IPS DF 6.9 (cell line): ENCODE measurements at regions not wholly inside any gene's neighbourhood (a gene's known extent, or its start where the extent isn't known, plus 50 kb on each side); places are given as distances from the start of the nearest gene placed in this dataset.

Experiments used
- DNase-seq: peaks from one replicate; pipeline ENCODE4 v3.0.0-alpha.2; 2013; ENCODE audit warnings: low read depth, low spot score
- H3K27ac ChIP-seq: one replicate; pipeline ENCODE4 v1.5.1; 2013; ENCODE audit warnings: low read length, control low read depth
- H3K27me3 ChIP-seq: 2 replicates; pipeline ENCODE4 v1.6.1; 2013; ENCODE audit warnings: mild to moderate bottlenecking, low read length; ENCODE audit not compliant: control insufficient read depth, insufficient read depth
- H3K36me3 ChIP-seq: 2 replicates; pipeline ENCODE4 v1.6.1; 2013; ENCODE audit warnings: low read length; ENCODE audit not compliant: control insufficient read depth, insufficient read depth
- H3K4me1 ChIP-seq: 2 replicates; pipeline ENCODE4 v1.6.1; 2013; ENCODE audit warnings: low read length; ENCODE audit not compliant: control insufficient read depth, insufficient read depth
- H3K4me3 ChIP-seq: 2 replicates; pipeline ENCODE4 v1.5.1; 2013; ENCODE audit warnings: mild to moderate bottlenecking, low read length
- H3K9me3 ChIP-seq: 2 replicates; pipeline ENCODE4 v1.6.1; 2013; ENCODE audit warnings: low read length, inconsistent platforms; ENCODE audit not compliant: control insufficient read depth, insufficient read depth
- WGBS: extraction: QIAGEN DNeasy Blood & Tissue Kit; methylation state at CpG from one replicate; pipeline ENCODE4 v1.1.7; 2013; ENCODE audit warnings: mixed read lengths, missing lambda C conversion rate; ENCODE audit not compliant: insufficient read length, insufficient coverage; 5-methylcytosine and 5-hydroxymethylcytosine counted together

GRCh38 chr6:117075218-117075617 is 190.1 kb upstream of the VGLL2 start:
- no peak overlapping the region for H3K27ac ChIP-seq
- H3K27me3 ChIP-seq, result no peaks in the 10 kb centered on the region
- no peak for DNase-seq
- WGBS, result no CpG with 5 or more reads among the region's 5 CpGs
- H3K9me3 ChIP-seq, result no peaks in the 10 kb centered on the region
- no peak overlapping the region for H3K4me3 ChIP-seq
- no peaks in the 10 kb centered on the region for H3K36me3 ChIP-seq
- H3K4me1 ChIP-seq, result 0 out of 2 replicates have a peak, but pooled peaks cover 1% of the 10 kb centered on the region

DNA sequence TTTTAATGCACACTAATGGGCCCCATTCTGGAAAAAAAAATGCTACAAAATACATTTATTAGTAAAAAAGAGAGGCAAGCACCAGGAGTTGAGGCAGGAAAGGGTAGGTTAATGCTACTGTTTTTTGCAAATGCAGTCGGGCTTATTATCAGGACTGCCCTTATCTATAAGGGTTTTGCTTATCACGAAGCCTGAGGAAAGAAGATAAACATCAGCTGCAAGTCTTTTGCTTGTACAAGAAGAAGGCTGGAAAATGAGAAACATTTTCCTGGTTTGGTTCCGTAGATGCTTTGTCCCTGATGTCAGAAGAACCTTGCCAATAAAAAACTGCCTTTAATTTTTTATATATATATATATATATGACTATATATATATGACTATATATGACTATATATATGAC is 189.3 kb upstream of the VGLL2 start:
- no peak for DNase-seq
- no CpG with 5 or more reads among the region's 3 CpGs for WGBS
- no peaks in the 10 kb centered on the region for H3K36me3 ChIP-seq
- no peak overlapping the region for H3K27ac ChIP-seq
- no peaks in the 10 kb centered on the region for H3K27me3 ChIP-seq
- 0 out of 2 replicates have a peak, but pooled peaks cover 1% of the 10 kb centered on the region for H3K4me1 ChIP-seq
- no peak overlapping the region for H3K4me3 ChIP-seq
- no peaks in the 10 kb centered on the region for H3K9me3 ChIP-seq

GRCh38 chr6:117077300-117077699 is 188.1 kb upstream of the VGLL2 start:
- Histone ChIP-seq H3K27me3 (no peaks in the 10 kb centered on the region), H3K9me3 (no peaks in the 10 kb centered on the region), H3K4me1 (0 out of 2 replicates have a peak, but pooled peaks cover 1% of the 10 kb centered on the region), H3K36me3 (no peaks in the 10 kb centered on the region), H3K4me3 (no peak overlapping the region), H3K27ac (no peak overlapping the region)
- no peak for DNase-seq
- WGBS, result no CpG with 5 or more reads among the region's 4 CpGs

DNA sequence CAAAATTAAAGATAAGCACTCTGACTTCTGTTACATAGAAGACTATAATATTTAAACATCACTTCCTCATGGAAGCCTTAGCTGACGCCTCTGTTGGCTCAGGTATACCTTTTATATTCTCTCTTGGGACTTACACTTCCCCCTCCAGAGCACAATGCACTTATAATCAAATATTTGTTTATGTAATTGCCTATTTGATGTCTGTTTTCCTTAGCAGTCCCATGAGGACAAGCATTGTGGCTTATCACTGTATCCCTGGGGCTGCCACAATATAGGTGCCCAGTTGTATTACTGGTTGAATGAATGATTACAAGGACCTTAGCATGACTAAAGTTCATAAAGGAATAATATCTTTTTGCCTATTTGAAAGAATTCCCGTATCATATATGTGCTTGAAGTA is 186.7 kb upstream of the VGLL2 start:
- no peaks in the 10 kb centered on the region for H3K4me1 ChIP-seq
- no peak for DNase-seq

DNA sequence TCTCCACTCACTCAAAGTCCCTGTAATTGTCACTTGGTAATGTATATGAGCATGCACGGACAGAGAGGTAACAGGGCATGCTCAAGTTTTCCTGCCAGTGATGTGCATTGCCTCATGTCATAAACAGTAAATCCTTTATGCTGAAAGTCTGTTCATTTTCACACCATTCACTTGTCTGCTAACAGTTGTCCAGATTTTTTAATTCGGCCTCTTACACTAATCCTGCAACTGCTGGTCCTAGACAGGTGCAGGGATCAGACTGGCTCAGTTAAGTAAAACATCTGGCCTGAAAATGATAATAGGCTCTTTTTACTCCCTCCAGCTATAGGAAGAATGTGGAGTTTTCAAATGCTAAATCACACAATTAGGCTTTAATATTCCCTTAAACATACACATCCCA is 185.4 kb upstream of the VGLL2 start:
- no peaks in the 10 kb centered on the region for H3K27me3 ChIP-seq
- no CpG with 5 or more reads among the region's 2 CpGs for WGBS
- no peak for DNase-seq
- no peak overlapping the region for H3K4me3 ChIP-seq
- no peaks in the 10 kb centered on the region for H3K4me1 ChIP-seq
- no peaks in the 10 kb centered on the region for H3K36me3 ChIP-seq
- no peaks in the 10 kb centered on the region for H3K9me3 ChIP-seq
- H3K27ac ChIP-seq, result no peak overlapping the region

More for the DNA sequence above, 186.7 kb upstream of the VGLL2 start:
- H3K27me3 ChIP-seq, result no peaks in the 10 kb centered on the region
- no peak overlapping the region for H3K4me3 ChIP-seq
- WGBS, result no CpG with 5 or more reads among the region's 2 CpGs
- no peaks in the 10 kb centered on the region for H3K36me3 ChIP-seq
- H3K27ac ChIP-seq, result no peak overlapping the region
- no peaks in the 10 kb centered on the region for H3K9me3 ChIP-seq

- DNase-seq, result no peak
- WGBS, result no CpG with 5 or more reads among the region's 3 CpGs
Measured at GRCh38 chr6:117089604-117090003, 175.8 kb upstream of the VGLL2 start.

DNA sequence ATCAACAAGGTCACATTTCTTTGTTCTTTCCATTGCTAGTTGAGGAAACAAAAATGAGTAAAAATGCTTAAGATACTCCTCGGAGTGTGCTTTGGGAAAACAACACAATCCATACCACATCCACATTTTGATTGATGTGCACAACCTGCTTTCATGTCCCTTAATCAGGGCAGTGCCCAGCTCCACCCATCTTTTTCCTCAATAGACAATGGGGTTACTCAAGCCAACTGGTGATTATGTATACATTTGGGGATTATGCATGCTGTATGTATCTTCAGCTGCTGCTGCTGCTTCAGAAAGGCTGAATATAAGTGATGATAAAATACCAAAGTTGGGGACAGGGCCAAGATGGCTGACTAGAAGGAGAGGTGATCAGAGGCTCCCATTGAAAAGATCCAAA is 155.2 kb upstream of the VGLL2 start:
- WGBS, result no CpG with 5 or more reads among the region's 1 CpG
- DNase-seq, result no peak
- Histone ChIP-seq H3K9me3 (no peaks in the 10 kb centered on the region), H3K27me3 (no peaks in the 10 kb centered on the region), H3K27ac (no peak overlapping the region), H3K4me3 (no peak overlapping the region), H3K4me1 (no peaks in the 10 kb centered on the region), H3K36me3 (no peaks in the 10 kb centered on the region)

More at GRCh38 chr6:117089604-117090003, 175.8 kb upstream of the VGLL2 start:
- Histone ChIP-seq H3K9me3 (no peaks in the 10 kb centered on the region), H3K4me3 (no peak overlapping the region), H3K36me3 (no peaks in the 10 kb centered on the region), H3K27me3 (no peaks in the 10 kb centered on the region), H3K4me1 (no peaks in the 10 kb centered on the region), H3K27ac (no peak overlapping the region)

DNA sequence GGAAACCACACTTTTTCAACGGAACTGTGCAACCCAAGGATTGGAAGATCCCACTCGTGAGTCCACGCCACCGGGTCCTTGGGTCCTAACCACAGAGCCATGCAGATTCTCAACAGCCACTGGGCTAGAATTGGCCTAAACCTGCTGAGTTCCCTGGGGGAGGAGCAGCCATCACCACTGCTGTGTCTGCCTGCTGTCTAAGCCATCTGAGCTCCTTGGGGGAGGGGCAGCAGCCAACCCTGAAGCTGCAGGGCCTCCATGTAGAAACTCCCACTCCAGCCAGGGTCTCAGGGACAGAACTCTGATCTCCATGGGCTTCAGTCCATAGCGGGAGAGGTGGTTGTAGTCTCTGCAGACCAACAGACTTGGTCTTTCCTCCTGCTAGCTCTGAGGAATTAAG is 154.6 kb upstream of the VGLL2 start:
- Histone ChIP-seq H3K9me3 (no peaks in the 10 kb centered on the region), H3K36me3 (no peaks in the 10 kb centered on the region), H3K27me3 (no peaks in the 10 kb centered on the region), H3K4me3 (no peak overlapping the region), H3K4me1 (no peaks in the 10 kb centered on the region), H3K27ac (no peak overlapping the region)
- no peak for DNase-seq
- no CpG with 5 or more reads among the region's 5 CpGs for WGBS

GRCh38 chr6:117117652-117118051 is 147.7 kb upstream of the VGLL2 start:
- DNase-seq, result no peak
- H3K27me3 ChIP-seq, result no peaks in the 10 kb centered on the region
- no peaks in the 10 kb centered on the region for H3K36me3 ChIP-seq
- H3K4me3 ChIP-seq, result no peak overlapping the region
- no peaks in the 10 kb centered on the region for H3K4me1 ChIP-seq
- no peak overlapping the region for H3K27ac ChIP-seq
- no CpG with 5 or more reads among the region's 1 CpG for WGBS
- H3K9me3 ChIP-seq, result no peaks in the 10 kb centered on the region

DNA sequence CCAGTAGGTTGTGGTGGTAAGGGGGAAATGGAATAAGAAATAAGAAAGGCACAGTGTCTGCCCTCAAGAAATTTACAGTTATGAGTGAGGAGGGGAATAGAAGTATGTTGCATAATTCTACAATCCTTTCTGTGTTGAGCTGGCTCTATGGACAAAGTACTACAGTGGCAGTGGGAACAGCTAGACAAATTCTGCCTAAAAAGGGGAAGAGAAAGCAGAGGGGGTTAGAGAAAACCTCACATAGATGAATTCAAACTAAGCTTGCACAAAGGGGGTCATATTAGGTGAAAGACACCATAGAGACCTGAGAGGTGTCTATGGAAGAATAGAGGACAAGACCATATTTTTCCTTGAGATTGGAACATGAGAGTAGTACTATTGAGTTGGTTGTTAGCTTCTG is 146.9 kb upstream of the VGLL2 start:
- no peak for DNase-seq

GRCh38 chr6:117126213-117126612 is 139.1 kb upstream of the VGLL2 start:
- H3K36me3 ChIP-seq, result no peaks in the 10 kb centered on the region
- no CpG with 5 or more reads among the region's 1 CpG for WGBS
- DNase-seq, result no peak
- no peak overlapping the region for H3K27ac ChIP-seq
- no peaks in the 10 kb centered on the region for H3K27me3 ChIP-seq
- no peaks in the 10 kb centered on the region for H3K9me3 ChIP-seq
- no peak overlapping the region for H3K4me3 ChIP-seq
- H3K4me1 ChIP-seq, result no peaks in the 10 kb centered on the region

More for the DNA sequence above, 146.9 kb upstream of the VGLL2 start:
- no peak overlapping the region for H3K27ac ChIP-seq
- no peaks in the 10 kb centered on the region for H3K27me3 ChIP-seq
- H3K9me3 ChIP-seq, result no peaks in the 10 kb centered on the region
- H3K4me3 ChIP-seq, result no peak overlapping the region
- H3K36me3 ChIP-seq, result no peaks in the 10 kb centered on the region
- H3K4me1 ChIP-seq, result no peaks in the 10 kb centered on the region
